Fibroblast of skin of left quadriceps (primary cell): ENCODE measurements at regions not wholly inside any gene's neighbourhood (a gene's known extent, or its start where the extent isn't known, plus 50 kb on each side); places are given as distances from the start of the nearest gene placed in this dataset.
"Not testable (repeated sequence)": the region's sequence is repeated elsewhere in the genome, so short reads cannot be mapped to it uniquely, and the experiment has no call there.

Experiments
- DNase-seq, 2 experiments: peaks; one replicate each; pipeline ENCODE4 v3.0.0-alpha.2; 2013; ENCODE audit warnings: low read depth in 2 of 2

- DNase-seq = no peak
Observed at GRCh38 chr6:14597090-14597489, 479.5 kb downstream of the CD83 start.

- DNase-seq = no peak
Observed at GRCh38 chr6:14598017-14598864, 480.7 kb downstream of the CD83 start.

- DNase-seq = not testable (repeated sequence)
Observed at GRCh38 chr6:14600306-14600705, 482.7 kb downstream of the CD83 start.

- DNase-seq = no peak
Observed at GRCh38 chr6:14601490-14601889, 483.9 kb downstream of the CD83 start.

GRCh38 chr6:14606353-14606752, 488.8 kb downstream of the CD83 start:
- no peak for DNase-seq

GRCh38 chr6:14610141-14610540, 492.6 kb downstream of the CD83 start:
- no peak for DNase-seq

- peak; percentile 26 to 27 for DNase-seq
Observed at GRCh38 chr6:14612016-14612980, 494.7 kb downstream of the CD83 start.

- DNase-seq = no peak
Observed at GRCh38 chr6:14614631-14615030, 497.1 kb downstream of the CD83 start.

GRCh38 chr6:14616656-14617055, 499.1 kb downstream of the CD83 start:
- no peak for DNase-seq

GRCh38 chr6:14618759-14619418, 501.3 kb downstream of the CD83 start:
- DNase-seq = no peak

GRCh38 chr6:14619419-14619781, 501.8 kb downstream of the CD83 start:
- no peak for DNase-seq

- no peak for DNase-seq
Observed at GRCh38 chr6:14620522-14620921, 502.9 kb downstream of the CD83 start.

GRCh38 chr6:14621518-14621917, 503.9 kb downstream of the CD83 start:
- DNase-seq = no peak

GRCh38 chr6:14622085-14622484, 504.5 kb downstream of the CD83 start:
- DNase-seq = no peak

- no peak for DNase-seq
Observed at GRCh38 chr6:14622909-14623505, 505.4 kb downstream of the CD83 start.

GRCh38 chr6:14625173-14625895, 507.8 kb downstream of the CD83 start:
- DNase-seq = no peak

GRCh38 chr6:14626556-14626955, 509.0 kb downstream of the CD83 start:
- DNase-seq = no peak

GRCh38 chr6:14630016-14630415, 512.4 kb downstream of the CD83 start:
- DNase-seq = no peak

- no peak for DNase-seq
Observed at GRCh38 chr6:14633479-14633878, 515.9 kb downstream of the CD83 start.

GRCh38 chr6:14634072-14634471, 516.5 kb downstream of the CD83 start:
- DNase-seq = no peak

- DNase-seq = no peak
Observed at GRCh38 chr6:14635195-14635594, 517.6 kb downstream of the CD83 start.
